ENCODE measurements at regions not wholly inside any gene's neighbourhood (a gene's known extent, or its start where the extent isn't known, plus 50 kb on each side); places are given as distances from the start of the nearest gene placed in this dataset.

GRCh38 chr14:105836730-105837129 lies 310.3 kb downstream of the TMEM121 start:
- TF ChIP-seq CTCF (IDR thresholded peaks at IDR 0.05; ENCODE audit: low read depth, low read length), result no peak
- no peak for DNase-seq (ENCODE audit: extremely low read depth, low read depth)

GRCh38 chr14:105837349-105838063 lies 311.1 kb downstream of the TMEM121 start:
- no peak for TF ChIP-seq CTCF (IDR thresholded peaks at IDR 0.05; ENCODE audit: low read depth, low read length)
- DNase-seq (ENCODE audit: extremely low read depth, low read depth), result no peak

- no peak for DNase-seq (ENCODE audit: extremely low read depth, low read depth)
- TF ChIP-seq CTCF (IDR thresholded peaks at IDR 0.05; ENCODE audit: low read depth, low read length), result no peak
Observed at GRCh38 chr14:105838107-105838506, 311.7 kb downstream of the TMEM121 start.

- DNase-seq (ENCODE audit: extremely low read depth, low read depth), result no peak
- TF ChIP-seq CTCF (IDR thresholded peaks at IDR 0.05; ENCODE audit: low read depth, low read length), result no peak
Observed at GRCh38 chr14:105838591-105839424, 312.4 kb downstream of the TMEM121 start.

GRCh38 chr14:105839425-105840265 lies 313.3 kb downstream of the TMEM121 start:
- no peak for TF ChIP-seq CTCF (IDR thresholded peaks at IDR 0.05; ENCODE audit: low read depth, low read length)
- DNase-seq (ENCODE audit: extremely low read depth, low read depth), result no peak

- TF ChIP-seq CTCF (IDR thresholded peaks at IDR 0.05; ENCODE audit: low read depth, low read length), result no peak
- no peak for DNase-seq (ENCODE audit: extremely low read depth, low read depth)
Observed at GRCh38 chr14:105840266-105841021, 314.1 kb downstream of the TMEM121 start.
